Subcutaneous abdominal adipose tissue (tissue), 5 donors: ENCODE measurements at regions not wholly inside any gene's neighbourhood (a gene's known extent, or its start where the extent isn't known, plus 50 kb on each side); places are given as distances from the start of the nearest gene placed in this dataset.

Source experiments
- H3K27ac ChIP-seq: one replicate; pipeline ENCODE4 v1.7.0; 2013; ENCODE audit warnings: low read depth, mild to moderate bottlenecking, inconsistent platforms, low read length, moderate library complexity
- H3K27me3 ChIP-seq, 5 donors: one replicate each; pipeline ENCODE4 v1.7.0; 2013; ENCODE audit warnings: low read length in 5 of 5, inconsistent platforms in 1 of 5; ENCODE audit not compliant: control insufficient read depth in 5 of 5, insufficient read depth in 4 of 5
- H3K36me3 ChIP-seq, 5 donors: one replicate each; pipeline ENCODE4 v1.7.0; 2013; ENCODE audit warnings: low read length in 5 of 5; ENCODE audit not compliant: control insufficient read depth in 5 of 5, insufficient read depth in 5 of 5
- H3K4me1 ChIP-seq, 5 donors: one replicate each; pipeline ENCODE4 v1.7.0; 2013; ENCODE audit warnings: low read length in 5 of 5, mild to moderate bottlenecking in 3 of 5, moderate library complexity in 1 of 5; ENCODE audit not compliant: control insufficient read depth in 5 of 5, insufficient read depth in 5 of 5
- H3K4me3 ChIP-seq, 5 donors: one replicate each; pipeline ENCODE4 v1.7.0; 2013; ENCODE audit warnings: low read length in 5 of 5, low read depth in 1 of 5
- H3K9ac ChIP-seq, 5 donors: one replicate each; pipeline ENCODE4 v1.7.0; 2013; ENCODE audit warnings: low read length in 5 of 5, mild to moderate bottlenecking in 4 of 5, moderate library complexity in 3 of 5
- H3K9me3 ChIP-seq, 5 donors: one replicate each; pipeline ENCODE4 v1.7.0; 2013; ENCODE audit warnings: low read length in 5 of 5; ENCODE audit not compliant: control insufficient read depth in 5 of 5
- donor health status: healthy.
- donor health status: healthy.
- donor health status: healthy.
- donor health status: healthy.
- donor health status: healthy.

DNA sequence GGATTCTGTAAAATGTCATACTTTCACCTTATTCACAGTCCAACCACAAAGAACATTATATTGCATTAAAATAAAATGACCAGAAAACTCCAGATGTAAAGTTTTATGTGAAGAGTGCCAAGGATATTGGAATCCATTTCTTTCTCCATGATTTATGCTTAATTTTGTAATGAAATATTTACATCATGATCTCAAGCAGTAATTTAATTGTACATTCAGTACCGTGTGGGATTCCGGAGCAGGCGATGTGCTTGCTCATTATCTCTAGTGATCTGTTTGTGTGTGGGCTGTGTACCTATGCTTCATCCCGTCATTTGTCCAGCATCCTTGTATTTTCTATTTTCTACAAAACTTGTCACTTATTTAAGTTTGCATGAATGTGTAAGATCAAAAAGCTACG lies 415.9 kb upstream of the SLC8A1 start:
- Histone ChIP-seq H3K27me3 (no peaks in the 10 kb centered on the region), H3K9me3 (no peaks in the 10 kb centered on the region), H3K36me3 (no peaks in the 10 kb centered on the region), H3K4me3 (no peak overlapping the region), H3K27ac (no peak overlapping the region), H3K4me1 (no peaks in the 10 kb centered on the region), H3K9ac (no peak overlapping the region)

- Histone ChIP-seq H3K27ac (no peak overlapping the region), H3K27me3 (no peaks in the 10 kb centered on the region), H3K4me1 (no peaks in the 10 kb centered on the region), H3K4me3 (no peak overlapping the region), H3K9ac (no peak overlapping the region), H3K9me3 (no peaks in the 10 kb centered on the region), H3K36me3 (no peaks in the 10 kb centered on the region)
Observed at GRCh38 chr2:40872580-40872979, 420.7 kb upstream of the SLC8A1 start.

- no peaks in the 10 kb centered on the region for H3K4me1 ChIP-seq
- H3K9me3 ChIP-seq = no peaks in the 10 kb centered on the region
- H3K36me3 ChIP-seq = no peaks in the 10 kb centered on the region
- H3K27me3 ChIP-seq = no peaks in the 10 kb centered on the region
- H3K9ac ChIP-seq = no peak overlapping the region
- no peak overlapping the region for H3K27ac ChIP-seq
- no peak overlapping the region for H3K4me3 ChIP-seq
Observed at GRCh38 chr2:40874380-40874779, 422.5 kb upstream of the SLC8A1 start.

DNA sequence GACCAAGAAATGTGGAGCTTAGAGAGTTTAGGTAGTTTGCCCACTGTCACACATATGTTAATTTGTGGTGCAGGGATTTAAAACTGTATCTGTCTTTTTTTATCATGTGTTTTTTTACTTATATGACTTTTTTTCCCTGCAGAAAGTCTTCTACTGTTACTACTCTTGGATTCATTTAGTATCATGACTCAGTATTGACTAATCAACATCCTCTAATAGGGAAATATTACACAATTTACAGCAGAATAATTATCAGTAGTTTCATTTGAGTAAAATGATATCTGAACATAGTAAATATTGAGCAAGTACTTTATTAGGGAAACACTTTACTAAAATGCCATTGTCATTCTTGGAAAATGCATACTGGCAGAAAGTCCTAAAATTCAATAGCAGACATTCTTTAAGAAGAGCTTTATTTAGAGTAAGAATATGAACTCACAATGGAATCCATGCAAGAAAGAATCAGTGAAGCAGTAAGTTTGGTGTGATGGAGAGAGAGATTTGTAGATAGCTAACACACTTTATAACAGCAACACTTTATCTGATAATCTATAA lies 425.9 kb upstream of the SLC8A1 start:
- Histone ChIP-seq H3K27ac (no peak overlapping the region), H3K4me1 (no peaks in the 10 kb centered on the region), H3K9ac (no peak overlapping the region), H3K27me3 (no peaks in the 10 kb centered on the region), H3K4me3 (no peak overlapping the region), H3K9me3 (no peaks in the 10 kb centered on the region), H3K36me3 (no peaks in the 10 kb centered on the region)

- no peaks in the 10 kb centered on the region for H3K36me3 ChIP-seq
- no peak overlapping the region for H3K4me3 ChIP-seq
- H3K27ac ChIP-seq = no peak overlapping the region
- H3K9ac ChIP-seq = no peak overlapping the region
- H3K9me3 ChIP-seq = peaks cover 0 to 2% (median 0%) of the 10 kb centered on the region in 5 donors
- no peaks in the 10 kb centered on the region for H3K27me3 ChIP-seq
- no peaks in the 10 kb centered on the region for H3K4me1 ChIP-seq
Observed at GRCh38 chr2:40879305-40879704, 427.4 kb upstream of the SLC8A1 start.

DNA sequence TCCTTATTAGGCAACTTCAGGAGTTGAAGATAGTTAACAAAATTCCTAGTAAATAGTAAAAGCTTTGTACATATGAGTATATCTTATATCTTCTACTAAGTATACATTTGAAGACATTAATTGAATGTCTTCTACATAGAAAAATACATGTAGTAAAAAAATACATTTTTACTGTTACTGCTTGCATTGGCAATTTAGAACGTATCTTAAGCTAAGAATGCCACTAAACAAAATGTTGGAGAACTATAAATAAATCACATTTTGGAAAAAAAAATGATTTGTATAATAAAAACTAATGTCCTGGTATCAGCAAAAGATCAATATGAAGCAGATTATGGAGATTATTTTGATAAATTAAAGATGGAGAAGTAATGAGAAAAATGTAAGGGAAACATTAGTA lies 434.2 kb upstream of the SLC8A1 start:
- no peak overlapping the region for H3K27ac ChIP-seq
- no peak overlapping the region for H3K9ac ChIP-seq
- H3K9me3 ChIP-seq = peaks cover 0 to 6% (median 0%) of the 10 kb centered on the region in 5 donors
- no peaks in the 10 kb centered on the region for H3K4me1 ChIP-seq
- no peaks in the 10 kb centered on the region for H3K36me3 ChIP-seq
- no peak overlapping the region for H3K4me3 ChIP-seq
- no peaks in the 10 kb centered on the region for H3K27me3 ChIP-seq

- no peaks in the 10 kb centered on the region for H3K36me3 ChIP-seq
- no peaks in the 10 kb centered on the region for H3K4me1 ChIP-seq
- no peak overlapping the region for H3K4me3 ChIP-seq
Observed at GRCh38 chr2:40886655-40887054, 434.8 kb upstream of the SLC8A1 start.

GRCh38 chr2:40896358-40896757 lies 444.5 kb upstream of the SLC8A1 start:
- Histone ChIP-seq H3K4me1 (no peaks in the 10 kb centered on the region), H3K27me3 (no peaks in the 10 kb centered on the region), H3K9me3 (no peaks in the 10 kb centered on the region), H3K36me3 (no peaks in the 10 kb centered on the region), H3K4me3 (no peak overlapping the region), H3K27ac (no peak overlapping the region), H3K9ac (no peak overlapping the region)

More at GRCh38 chr2:40886655-40887054, 434.8 kb upstream of the SLC8A1 start:
- no peak overlapping the region for H3K27ac ChIP-seq
- no peaks in the 10 kb centered on the region for H3K27me3 ChIP-seq
- no peak overlapping the region for H3K9ac ChIP-seq
- peaks cover 0 to 6% (median 0%) of the 10 kb centered on the region in 5 donors for H3K9me3 ChIP-seq

DNA sequence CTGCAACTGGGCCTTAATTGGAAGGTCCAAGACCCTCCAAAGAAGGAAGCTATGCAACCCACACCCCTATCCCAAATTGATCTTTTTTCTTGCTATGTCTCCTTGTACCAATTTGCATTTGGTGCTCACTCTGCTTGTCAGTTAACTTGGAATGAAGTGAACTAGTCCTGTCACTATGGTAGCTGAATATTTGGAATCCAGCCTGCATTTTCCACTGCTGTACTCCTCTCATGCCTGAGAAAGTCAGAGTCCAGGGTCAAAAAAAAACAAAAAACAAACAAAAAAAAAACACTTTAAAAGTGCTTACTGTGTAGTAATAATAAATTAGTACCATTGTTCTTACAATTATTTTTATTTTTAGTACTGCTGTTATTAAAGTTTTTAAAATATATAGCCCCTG lies 462.8 kb upstream of the SLC8A1 start:
- Histone ChIP-seq H3K9me3 (no peaks in the 10 kb centered on the region), H3K36me3 (no peaks in the 10 kb centered on the region), H3K4me1 (no peaks in the 10 kb centered on the region), H3K27me3 (no peaks in the 10 kb centered on the region), H3K27ac (no peak overlapping the region), H3K4me3 (no peak overlapping the region), H3K9ac (no peak overlapping the region)

GRCh38 chr2:40915651-40916050 lies 463.8 kb upstream of the SLC8A1 start:
- no peak overlapping the region for H3K27ac ChIP-seq
- no peak overlapping the region for H3K4me3 ChIP-seq
- H3K4me1 ChIP-seq = no peaks in the 10 kb centered on the region
- H3K27me3 ChIP-seq = no peaks in the 10 kb centered on the region
- no peaks in the 10 kb centered on the region for H3K9me3 ChIP-seq
- H3K36me3 ChIP-seq = no peaks in the 10 kb centered on the region
- no peak overlapping the region for H3K9ac ChIP-seq

GRCh38 chr2:40935349-40935748 lies 483.5 kb upstream of the SLC8A1 start:
- Histone ChIP-seq H3K27ac (no peak overlapping the region), H3K36me3 (no peaks in the 10 kb centered on the region), H3K9ac (no peak overlapping the region), H3K4me1 (no peaks in the 10 kb centered on the region), H3K9me3 (no peaks in the 10 kb centered on the region), H3K4me3 (no peak overlapping the region), H3K27me3 (no peaks in the 10 kb centered on the region)
